ENCODE measurements at regions not wholly inside any gene's neighbourhood (a gene's known extent, or its start where the extent isn't known, plus 50 kb on each side); places are given as distances from the start of the nearest gene placed in this dataset.

- DNase-seq (no peak), FAIRE-seq (no peak)
- no peaks in the 10 kb centered on the region for H3K36me3 ChIP-seq (ENCODE audit: control insufficient read depth in 2 of 3, insufficient read depth in 3 of 3, low read length in 3 of 3)
- H3K27me3 ChIP-seq (ENCODE audit: control insufficient read depth, insufficient read depth, low read length), result no peaks in the 10 kb centered on the region
- H3K9ac ChIP-seq (ENCODE audit: low read length in 3 of 3), result no peak overlapping the region
- intact Hi-C loops (cut with DNase I), result no loop called here
- H3K27ac ChIP-seq (ENCODE audit: low read depth in 2 of 2, low read length in 2 of 2), result no peak overlapping the region
- TF ChIP-seq CTCF (IDR thresholded peaks at IDR 0.05; ENCODE audit: borderline replicate concordance, extremely low read depth, insufficient read depth), result no peak
- H3K4me1 ChIP-seq (ENCODE audit: control insufficient read depth in 2 of 3, insufficient read depth in 2 of 3, low read depth in 1 of 3, low read length in 3 of 3), result no peaks in the 10 kb centered on the region
- H3K4me3 ChIP-seq (ENCODE audit: low read length in 3 of 3), result no peak overlapping the region
- H3K9me3 ChIP-seq (ENCODE audit: control insufficient read depth in 2 of 3, insufficient read depth in 1 of 3, low read length in 3 of 3), result peaks cover 0 to 5% (median 0%) of the 10 kb centered on the region in 3 donors
Measured at GRCh38 chr10:93148476-93148875, 74.8 kb downstream of the CYP26A1 start.

- FAIRE-seq, result no peak
- no peak overlapping the region for H3K27ac ChIP-seq (ENCODE audit: low read depth in 2 of 2, low read length in 2 of 2)
Measured at GRCh38 chr10:93149761-93150160, 76.1 kb downstream of the CYP26A1 start.

GRCh38 chr10:93150289-93150688, 76.6 kb downstream of the CYP26A1 start:
- H3K27me3 ChIP-seq (ENCODE audit: control insufficient read depth, insufficient read depth, low read length), result no peaks in the 10 kb centered on the region
- no peak overlapping the region for H3K4me3 ChIP-seq (ENCODE audit: low read length in 3 of 3)
- H3K27ac ChIP-seq (ENCODE audit: low read depth in 2 of 2, low read length in 2 of 2), result no peak overlapping the region
- peaks cover 0 to 6% (median 2%) of the 10 kb centered on the region in 3 donors for H3K9me3 ChIP-seq (ENCODE audit: control insufficient read depth in 2 of 3, insufficient read depth in 1 of 3, low read length in 3 of 3)
- FAIRE-seq (no peak), DNase-seq (no peak)
- intact Hi-C loops (cut with DNase I), result no loop called here
- H3K4me1 ChIP-seq (ENCODE audit: control insufficient read depth in 2 of 3, insufficient read depth in 2 of 3, low read depth in 1 of 3, low read length in 3 of 3), result no peaks in the 10 kb centered on the region
- H3K9ac ChIP-seq (ENCODE audit: low read length in 3 of 3), result no peak overlapping the region
- no peak for TF ChIP-seq CTCF (IDR thresholded peaks at IDR 0.05; ENCODE audit: borderline replicate concordance, extremely low read depth, insufficient read depth)
- H3K36me3 ChIP-seq (ENCODE audit: control insufficient read depth in 2 of 3, insufficient read depth in 3 of 3, low read length in 3 of 3), result no peaks in the 10 kb centered on the region

More at GRCh38 chr10:93149761-93150160, 76.1 kb downstream of the CYP26A1 start:
- DNase-seq, result no peak
- Histone ChIP-seq H3K36me3 (ENCODE audit: control insufficient read depth in 2 of 3, insufficient read depth in 3 of 3, low read length in 3 of 3) (no peaks in the 10 kb centered on the region), H3K27me3 (ENCODE audit: control insufficient read depth, insufficient read depth, low read length) (no peaks in the 10 kb centered on the region), H3K4me3 (ENCODE audit: low read length in 3 of 3) (no peak overlapping the region), H3K4me1 (ENCODE audit: control insufficient read depth in 2 of 3, insufficient read depth in 2 of 3, low read depth in 1 of 3, low read length in 3 of 3) (no peaks in the 10 kb centered on the region), H3K9me3 (ENCODE audit: control insufficient read depth in 2 of 3, insufficient read depth in 1 of 3, low read length in 3 of 3) (peaks cover 0 to 5% (median 2%) of the 10 kb centered on the region in 3 donors), H3K9ac (ENCODE audit: low read length in 3 of 3) (no peak overlapping the region)
- TF ChIP-seq CTCF (IDR thresholded peaks at IDR 0.05; ENCODE audit: borderline replicate concordance, extremely low read depth, insufficient read depth), result no peak
- intact Hi-C loops (cut with DNase I), result no loop called here

- TF ChIP-seq CTCF (IDR thresholded peaks at IDR 0.05; ENCODE audit: borderline replicate concordance, extremely low read depth, insufficient read depth), result no peak
- Histone ChIP-seq H3K4me3 (ENCODE audit: low read length in 3 of 3) (no peak overlapping the region), H3K9ac (ENCODE audit: low read length in 3 of 3) (no peak overlapping the region), H3K9me3 (ENCODE audit: control insufficient read depth in 2 of 3, insufficient read depth in 1 of 3, low read length in 3 of 3) (peaks cover 0 to 7% (median 2%) of the 10 kb centered on the region in 3 donors), H3K36me3 (ENCODE audit: control insufficient read depth in 2 of 3, insufficient read depth in 3 of 3, low read length in 3 of 3) (no peaks in the 10 kb centered on the region), H3K4me1 (ENCODE audit: control insufficient read depth in 2 of 3, insufficient read depth in 2 of 3, low read depth in 1 of 3, low read length in 3 of 3) (no peaks in the 10 kb centered on the region), H3K27ac (ENCODE audit: low read depth in 2 of 2, low read length in 2 of 2) (no peak overlapping the region), H3K27me3 (ENCODE audit: control insufficient read depth, insufficient read depth, low read length) (no peaks in the 10 kb centered on the region)
- intact Hi-C loops (cut with DNase I), result no loop called here
- DNase-seq (no peak), FAIRE-seq (no peak)
Measured at GRCh38 chr10:93150990-93151547, 77.4 kb downstream of the CYP26A1 start.

Measured in kidney (tissue), 13 donors.